ENCODE measurements at regions not wholly inside any gene's neighbourhood (a gene's known extent, or its start where the extent isn't known, plus 50 kb on each side); places are given as distances from the start of the nearest gene placed in this dataset.

GRCh38 chr9:28444637-28445036 is 871.4 kb upstream of the C9orf72 start:
- in situ Hi-C loops (cut with HindIII; ENCODE audit: extremely low pct_ligation_motif_present, low pct_unique_long_range_greater_than_20kb) (no loop called here), intact Hi-C loops (cut with micrococcal nuclease; ENCODE audit: unreplicated experiment) (no loop called here)
- ATAC-seq (no peak), FAIRE-seq (no peak), DNase-seq (ENCODE audit: low spot score) (no peak)
- no TSS peak for BruUV-seq (replicated peaks)
- no peaks in the 10 kb centered on the region for H4K20me1 ChIP-seq (ENCODE audit: insufficient read depth, low read length)
- no peaks in the 10 kb centered on the region for H3K36me3 ChIP-seq (replicated peaks in 1 of 2; ENCODE audit: control insufficient read depth in 1 of 2, insufficient read depth in 2 of 2, low read length in 2 of 2)
- H3K27ac ChIP-seq (ENCODE audit: extremely low read length, insufficient read depth, low read length): no peak overlapping the region
- TF ChIP-seq LCORL (IDR thresholded peaks at IDR 0.05): no peak
- TF ChIP-seq LCORL (CRISPR knock-in tag; IDR thresholded peaks at IDR 0.05): no peak
- no peak for TF ChIP-seq ZFP37 (CRISPR knock-in tag; IDR thresholded peaks at IDR 0.05; ENCODE audit: borderline replicate concordance)
- TF ChIP-seq ZNF451 (CRISPR knock-in tag; IDR thresholded peaks at IDR 0.05): no peak
- no peak for TF ChIP-seq ZNF550 (CRISPR knock-in tag; IDR thresholded peaks at IDR 0.05; ENCODE audit: borderline replicate concordance)
- TF ChIP-seq TRAFD1 (CRISPR knock-in tag; IDR thresholded peaks at IDR 0.05; ENCODE audit: borderline replicate concordance): no peak
- no peak for TF ChIP-seq SMARCE1 (IDR thresholded peaks at IDR 0.05; ENCODE audit: borderline replicate concordance)
- no peak for TF ChIP-seq ATAD3A (CRISPR knock-in tag; IDR thresholded peaks at IDR 0.05)
- no peak overlapping the region for H3K9ac ChIP-seq (ENCODE audit: insufficient read depth, low read depth, low read length)
- CTCF ChIA-PET (ENCODE audit: low intra/inter-chr PET ratio, low total read pairs): no interaction called here
- no peaks in the 10 kb centered on the region for H3K79me2 ChIP-seq (ENCODE audit: insufficient read depth, low read length)
- no peak overlapping the region for H3K4me2 ChIP-seq (ENCODE audit: low read depth, low read length)
- WGBS (ENCODE audit: low lambda C conversion rate): 0% methylated on average over 1 of the region's 1 CpG
- peaks cover 14% of the 10 kb centered on the region; the same call in 1 of the 2 replicates for H3K9me3 ChIP-seq (ENCODE audit: low read length)
- no peaks in the 10 kb centered on the region for H3K27me3 ChIP-seq (ENCODE audit: control insufficient read depth in 1 of 2, insufficient read depth in 2 of 2, low read length in 2 of 2)
- POLR2A ChIA-PET: no interaction called here
- H2AFZ ChIP-seq (ENCODE audit: low read length): no peak overlapping the region
- no peaks in the 10 kb centered on the region for H3K4me1 ChIP-seq (ENCODE audit: insufficient read depth, low read length)
- H3K4me3 ChIP-seq (replicated peaks in 1 of 3; ENCODE audit: insufficient read depth in 1 of 3, low read depth in 2 of 3, low read length in 3 of 3): no peak overlapping the region

- POLR2A ChIA-PET: no interaction called here
- no peak for DNase-seq (ENCODE audit: low spot score)
- TF ChIP-seq SNAPC2 (CRISPR knock-in tag; IDR thresholded peaks at IDR 0.05) (no peak), MED1 (CRISPR knock-in tag; IDR thresholded peaks at IDR 0.05) (no peak), ZC3H13 (CRISPR knock-in tag; IDR thresholded peaks at IDR 0.05) (no peak), FOXJ3 (CRISPR knock-in tag; IDR thresholded peaks at IDR 0.05; ENCODE audit: borderline replicate concordance) (no peak), CREM (IDR thresholded peaks at IDR 0.05) (no peak), CREM (CRISPR knock-in tag; IDR thresholded peaks at IDR 0.05) (no peak), PCBP1 (IDR thresholded peaks at IDR 0.05; ENCODE audit: borderline replicate concordance, low read depth, low read length) (no peak), ZNF569 (CRISPR knock-in tag; IDR thresholded peaks at IDR 0.05; ENCODE audit: borderline replicate concordance) (no peak), TAF15 (IDR thresholded peaks at IDR 0.05; ENCODE audit: low read depth, low read length, poor library complexity, severe bottlenecking) (no peak), ATF7 (IDR thresholded peaks at IDR 0.05) (no peak), ATF7 (CRISPR knock-in tag; IDR thresholded peaks at IDR 0.05) (no peak), SMAD1 (CRISPR knock-in tag; IDR thresholded peaks at IDR 0.05; ENCODE audit: borderline replicate concordance, low read depth) (no peak), ATAD3A (CRISPR knock-in tag; IDR thresholded peaks at IDR 0.05) (no peak), ZNF282 (IDR thresholded peaks at IDR 0.05; ENCODE audit: partially characterized antibody) (no peak), NR2F1 (CRISPR knock-in tag; IDR thresholded peaks at IDR 0.05) (no peak)
Measured at GRCh38 chr9:28445211-28445610, 871.9 kb upstream of the C9orf72 start.

More at GRCh38 chr9:28445211-28445610, 871.9 kb upstream of the C9orf72 start:
- WGBS (ENCODE audit: low lambda C conversion rate): 0% methylated on average over 1 of the region's 1 CpG
- H4K20me1 ChIP-seq (ENCODE audit: insufficient read depth, low read length): no peaks in the 10 kb centered on the region
- no peaks in the 10 kb centered on the region for H3K79me2 ChIP-seq (ENCODE audit: insufficient read depth, low read length)
- no peak overlapping the region for H3K4me3 ChIP-seq (replicated peaks in 1 of 3; ENCODE audit: insufficient read depth in 1 of 3, low read depth in 2 of 3, low read length in 3 of 3)
- in situ Hi-C loops (cut with HindIII; ENCODE audit: extremely low pct_ligation_motif_present, low pct_unique_long_range_greater_than_20kb): no loop called here
- no peak overlapping the region for H3K4me2 ChIP-seq (ENCODE audit: low read depth, low read length)
- intact Hi-C loops (cut with micrococcal nuclease; ENCODE audit: unreplicated experiment): no loop called here
- H3K27ac ChIP-seq (ENCODE audit: extremely low read length, insufficient read depth, low read length): no peak overlapping the region
- no TSS peak for BruUV-seq (replicated peaks)
- no peak overlapping the region for H3K9ac ChIP-seq (ENCODE audit: insufficient read depth, low read depth, low read length)
- CTCF ChIA-PET (ENCODE audit: low intra/inter-chr PET ratio, low total read pairs): no interaction called here
- ATAC-seq: no peak
- H2AFZ ChIP-seq (ENCODE audit: low read length): no peak overlapping the region
- no peaks in the 10 kb centered on the region for H3K36me3 ChIP-seq (replicated peaks in 1 of 2; ENCODE audit: control insufficient read depth in 1 of 2, insufficient read depth in 2 of 2, low read length in 2 of 2)
- no peaks in the 10 kb centered on the region for H3K27me3 ChIP-seq (ENCODE audit: control insufficient read depth in 1 of 2, insufficient read depth in 2 of 2, low read length in 2 of 2)
- FAIRE-seq: no peak
- H3K9me3 ChIP-seq (ENCODE audit: low read length): peaks cover 14% of the 10 kb centered on the region; the same call in 1 of the 2 replicates
- H3K4me1 ChIP-seq (ENCODE audit: insufficient read depth, low read length): no peaks in the 10 kb centered on the region
